ENCODE measurements at regions not wholly inside any gene's neighbourhood (a gene's known extent, or its start where the extent isn't known, plus 50 kb on each side); places are given as distances from the start of the nearest gene placed in this dataset.
"Not testable (repeated sequence)": the region's sequence is repeated elsewhere in the genome, so short reads cannot be mapped to it uniquely, and the experiment has no call there.

- no peak overlapping the region for H3K27ac ChIP-seq (ENCODE audit: low read length)
Measured at GRCh38 chrX:114272096-114272686, 311.7 kb upstream of the HTR2C start.

GRCh38 chrX:114270371-114270770 lies 313.5 kb upstream of the HTR2C start:
- H3K27me3 Mint-ChIP-seq; ATAC-seq (replicated peaks in 1 of 4); H3K9me3 Mint-ChIP-seq; CTCF ChIA-PET; H3K4me3 ChIP-seq (ENCODE audit: control insufficient read depth in 1 of 2, extremely low read depth in 1 of 2, low read length in 1 of 2); H3K4me1 ChIP-seq (ENCODE audit: control insufficient read depth in 1 of 2, extremely low read depth in 1 of 2, insufficient read depth in 2 of 2, low read length in 2 of 2); H3K27ac Mint-ChIP-seq; POLR2A ChIA-PET; H3K4me3 Mint-ChIP-seq; H3K36me3 Mint-ChIP-seq; H3K27ac ChIP-seq (ENCODE audit: low read length); H3K27me3 ChIP-seq (replicated peaks in 1 of 2; ENCODE audit: control insufficient read depth in 2 of 2, extremely low read depth in 1 of 2, insufficient read depth in 2 of 2, low read length in 1 of 2); H3K4me1 Mint-ChIP-seq; H3K9me3 ChIP-seq; DNase-seq; H3K36me3 ChIP-seq (ENCODE audit: control insufficient read depth in 2 of 2, extremely low read depth in 1 of 2, insufficient read depth in 1 of 2, low read length in 1 of 2): not testable (repeated sequence)
- 94% methylated on average over 3 of the region's 21 CpGs for whole genome bisulfite sequencing (ENCODE audit: insufficient coverage)

More at GRCh38 chrX:114272096-114272686, 311.7 kb upstream of the HTR2C start:
- Mint-ChIP-seq H3K27ac (no peak overlapping the region), H3K27me3 (peaks cover 0 to 5% of the 10 kb centered on the region in 2 donors), H3K36me3 (no peaks in the 10 kb centered on the region), H3K4me1 (no peaks in the 10 kb centered on the region), H3K9me3 (peaks cover 0 to under 1% (median 0%) of the 10 kb centered on the region in 3 donors), H3K4me3 (no peak overlapping the region)
- H3K4me1 ChIP-seq (ENCODE audit: control insufficient read depth in 1 of 2, extremely low read depth in 1 of 2, insufficient read depth in 2 of 2, low read length in 2 of 2): no peaks in the 10 kb centered on the region
- DNase-seq: no peak
- WGBS (ENCODE audit: insufficient coverage): no CpG with 5 or more reads among the region's 2 CpGs
- no peaks in the 10 kb centered on the region for H3K36me3 ChIP-seq (ENCODE audit: control insufficient read depth in 2 of 2, extremely low read depth in 1 of 2, insufficient read depth in 1 of 2, low read length in 1 of 2)
- ATAC-seq (replicated peaks in 1 of 4): no peak
- no peaks in the 10 kb centered on the region for H3K9me3 ChIP-seq
- CTCF ChIA-PET: no interaction called here
- H3K27me3 ChIP-seq (replicated peaks in 1 of 2; ENCODE audit: control insufficient read depth in 2 of 2, extremely low read depth in 1 of 2, insufficient read depth in 2 of 2, low read length in 1 of 2): no peaks in the 10 kb centered on the region
- H3K4me3 ChIP-seq (ENCODE audit: control insufficient read depth in 1 of 2, extremely low read depth in 1 of 2, low read length in 1 of 2): no peak overlapping the region
- POLR2A ChIA-PET: no interaction called here

- Histone ChIP-seq H3K27me3 (replicated peaks in 1 of 2; ENCODE audit: control insufficient read depth in 2 of 2, extremely low read depth in 1 of 2, insufficient read depth in 2 of 2, low read length in 1 of 2) (no peaks in the 10 kb centered on the region), H3K4me3 (ENCODE audit: control insufficient read depth in 1 of 2, extremely low read depth in 1 of 2, low read length in 1 of 2) (no peak overlapping the region), H3K4me1 (ENCODE audit: control insufficient read depth in 1 of 2, extremely low read depth in 1 of 2, insufficient read depth in 2 of 2, low read length in 2 of 2) (no peaks in the 10 kb centered on the region), H3K27ac (ENCODE audit: low read length) (no peak overlapping the region), H3K36me3 (ENCODE audit: control insufficient read depth in 2 of 2, extremely low read depth in 1 of 2, insufficient read depth in 1 of 2, low read length in 1 of 2) (no peaks in the 10 kb centered on the region), H3K9me3 (no peaks in the 10 kb centered on the region)
- peaks cover 0 to 5% of the 10 kb centered on the region in 2 donors for H3K27me3 Mint-ChIP-seq
- DNase-seq (no peak), ATAC-seq (replicated peaks in 1 of 4) (no peak)
- WGBS (ENCODE audit: insufficient coverage): 50% methylated on average over 1 of the region's 3 CpGs
- H3K4me3 Mint-ChIP-seq: no peak overlapping the region
- H3K9me3 Mint-ChIP-seq: peaks cover 0 to 5% (median 0%) of the 10 kb centered on the region in 3 donors
- no peak overlapping the region for H3K27ac Mint-ChIP-seq
- H3K4me1 Mint-ChIP-seq: no peaks in the 10 kb centered on the region
- ChIA-PET CTCF (no interaction called here), POLR2A (no interaction called here)
- no peaks in the 10 kb centered on the region for H3K36me3 Mint-ChIP-seq
Measured at GRCh38 chrX:114268643-114269042, 315.2 kb upstream of the HTR2C start.

GRCh38 chrX:114267142-114267541 lies 316.7 kb upstream of the HTR2C start:
- Mint-ChIP-seq H3K27ac (no peak overlapping the region), H3K4me3 (no peak overlapping the region), H3K4me1 (no peaks in the 10 kb centered on the region), H3K36me3 (no peaks in the 10 kb centered on the region), H3K27me3 (peaks cover 0 to 5% of the 10 kb centered on the region in 2 donors), H3K9me3 (peaks cover 0 to 5% (median 0%) of the 10 kb centered on the region in 3 donors)
- Histone ChIP-seq H3K9me3 (no peaks in the 10 kb centered on the region), H3K4me3 (ENCODE audit: control insufficient read depth in 1 of 2, extremely low read depth in 1 of 2, low read length in 1 of 2) (no peak overlapping the region), H3K27ac (ENCODE audit: low read length) (no peak overlapping the region), H3K27me3 (replicated peaks in 1 of 2; ENCODE audit: control insufficient read depth in 2 of 2, extremely low read depth in 1 of 2, insufficient read depth in 2 of 2, low read length in 1 of 2) (no peaks in the 10 kb centered on the region), H3K36me3 (ENCODE audit: control insufficient read depth in 2 of 2, extremely low read depth in 1 of 2, insufficient read depth in 1 of 2, low read length in 1 of 2) (no peaks in the 10 kb centered on the region), H3K4me1 (ENCODE audit: control insufficient read depth in 1 of 2, extremely low read depth in 1 of 2, insufficient read depth in 2 of 2, low read length in 2 of 2) (no peaks in the 10 kb centered on the region)
- POLR2A ChIA-PET: no interaction called here
- ATAC-seq (replicated peaks in 1 of 4) (no peak), DNase-seq (no peak)
- WGBS (ENCODE audit: insufficient coverage): 0% methylated on average over 1 of the region's 5 CpGs
- CTCF ChIA-PET: no interaction called here

- ATAC-seq (replicated peaks in 1 of 4) (no peak), DNase-seq (no peak)
- ChIA-PET CTCF (no interaction called here), POLR2A (no interaction called here)
- Mint-ChIP-seq H3K36me3 (no peaks in the 10 kb centered on the region), H3K4me1 (no peaks in the 10 kb centered on the region), H3K27me3 (peaks cover 0 to 9% of the 10 kb centered on the region in 2 donors), H3K27ac (no peak overlapping the region), H3K4me3 (no peak overlapping the region), H3K9me3 (peaks cover 0 to 4% (median 0%) of the 10 kb centered on the region in 3 donors)
- Histone ChIP-seq H3K27me3 (replicated peaks in 1 of 2; ENCODE audit: control insufficient read depth in 2 of 2, extremely low read depth in 1 of 2, insufficient read depth in 2 of 2, low read length in 1 of 2) (no peaks in the 10 kb centered on the region), H3K27ac (ENCODE audit: low read length) (no peak overlapping the region), H3K36me3 (ENCODE audit: control insufficient read depth in 2 of 2, extremely low read depth in 1 of 2, insufficient read depth in 1 of 2, low read length in 1 of 2) (no peaks in the 10 kb centered on the region), H3K4me1 (ENCODE audit: control insufficient read depth in 1 of 2, extremely low read depth in 1 of 2, insufficient read depth in 2 of 2, low read length in 2 of 2) (no peaks in the 10 kb centered on the region), H3K9me3 (no peaks in the 10 kb centered on the region), H3K4me3 (ENCODE audit: control insufficient read depth in 1 of 2, extremely low read depth in 1 of 2, low read length in 1 of 2) (no peak overlapping the region)
- 33% methylated on average over 1 of the region's 3 CpGs for WGBS (ENCODE audit: insufficient coverage)
Measured at GRCh38 chrX:114252186-114252585, 331.7 kb upstream of the HTR2C start.

GRCh38 chrX:114251575-114251974 lies 332.3 kb upstream of the HTR2C start:
- no peaks in the 10 kb centered on the region for H3K36me3 Mint-ChIP-seq
- ChIA-PET POLR2A (no interaction called here), CTCF (no interaction called here)
- ATAC-seq (replicated peaks in 1 of 4) (no peak), DNase-seq (no peak)
- no peaks in the 10 kb centered on the region for H3K27me3 ChIP-seq (replicated peaks in 1 of 2; ENCODE audit: control insufficient read depth in 2 of 2, extremely low read depth in 1 of 2, insufficient read depth in 2 of 2, low read length in 1 of 2)
- no peaks in the 10 kb centered on the region for H3K4me1 Mint-ChIP-seq
- H3K27ac Mint-ChIP-seq: no peak overlapping the region
- H3K9me3 Mint-ChIP-seq: peaks cover 0 to 4% (median 0%) of the 10 kb centered on the region in 3 donors
- no peaks in the 10 kb centered on the region for H3K4me1 ChIP-seq (ENCODE audit: control insufficient read depth in 1 of 2, extremely low read depth in 1 of 2, insufficient read depth in 2 of 2, low read length in 2 of 2)
- no peak overlapping the region for H3K4me3 Mint-ChIP-seq
- no peaks in the 10 kb centered on the region for H3K9me3 ChIP-seq
- H3K27ac ChIP-seq (ENCODE audit: low read length): no peak overlapping the region
- WGBS (ENCODE audit: insufficient coverage): no CpG with 5 or more reads among the region's 1 CpG
- no peaks in the 10 kb centered on the region for H3K36me3 ChIP-seq (ENCODE audit: control insufficient read depth in 2 of 2, extremely low read depth in 1 of 2, insufficient read depth in 1 of 2, low read length in 1 of 2)
- no peak overlapping the region for H3K4me3 ChIP-seq (ENCODE audit: control insufficient read depth in 1 of 2, extremely low read depth in 1 of 2, low read length in 1 of 2)
- H3K27me3 Mint-ChIP-seq: peaks cover 0 to 9% of the 10 kb centered on the region in 2 donors

GRCh38 chrX:114221445-114221844 lies 362.4 kb upstream of the HTR2C start:
- Mint-ChIP-seq H3K9me3 (no peaks in the 10 kb centered on the region), H3K4me1 (no peaks in the 10 kb centered on the region), H3K4me3 (no peak overlapping the region), H3K27ac (no peak overlapping the region), H3K36me3 (no peaks in the 10 kb centered on the region), H3K27me3 (peaks cover 0 to 3% of the 10 kb centered on the region in 2 donors)
- no peak for DNase-seq
- Histone ChIP-seq H3K9me3 (no peaks in the 10 kb centered on the region), H3K4me1 (ENCODE audit: control insufficient read depth in 1 of 2, extremely low read depth in 1 of 2, insufficient read depth in 2 of 2, low read length in 2 of 2) (no peaks in the 10 kb centered on the region), H3K27me3 (replicated peaks in 1 of 2; ENCODE audit: control insufficient read depth in 2 of 2, extremely low read depth in 1 of 2, insufficient read depth in 2 of 2, low read length in 1 of 2) (no peaks in the 10 kb centered on the region), H3K36me3 (ENCODE audit: control insufficient read depth in 2 of 2, extremely low read depth in 1 of 2, insufficient read depth in 1 of 2, low read length in 1 of 2) (no peaks in the 10 kb centered on the region), H3K27ac (ENCODE audit: low read length) (no peak overlapping the region), H3K4me3 (ENCODE audit: control insufficient read depth in 1 of 2, extremely low read depth in 1 of 2, low read length in 1 of 2) (no peak overlapping the region)
- no CpG with 5 or more reads among the region's 2 CpGs for WGBS (ENCODE audit: insufficient coverage)
- ChIA-PET CTCF (no interaction called here), POLR2A (no interaction called here)
- no peak for ATAC-seq (replicated peaks in 1 of 4)
